GM23248 (cell line): ENCODE measurements at regions not wholly inside any gene's neighbourhood (a gene's known extent, or its start where the extent isn't known, plus 50 kb on each side); places are given as distances from the start of the nearest gene placed in this dataset.

Source experiments
- EZH2 ChIP-seq: fragments of 200-600 bp; sonication (generic); IDR thresholded peaks from 2 replicates; pipeline ENCODE4 v1.6.1; 2018; ENCODE audit warnings: antibody characterized with exemption, mild to moderate bottlenecking; ENCODE audit not compliant: insufficient read depth, poor library complexity, severe bottlenecking
- EZH2phosphoT487 ChIP-seq: fragments of 200-600 bp; sonication (generic); IDR thresholded peaks from 2 replicates; pipeline ENCODE4 v1.6.1; 2018; ENCODE audit warnings: antibody characterized with exemption, moderate library complexity, mild to moderate bottlenecking, low read depth; ENCODE audit not compliant: insufficient read depth

DNA sequence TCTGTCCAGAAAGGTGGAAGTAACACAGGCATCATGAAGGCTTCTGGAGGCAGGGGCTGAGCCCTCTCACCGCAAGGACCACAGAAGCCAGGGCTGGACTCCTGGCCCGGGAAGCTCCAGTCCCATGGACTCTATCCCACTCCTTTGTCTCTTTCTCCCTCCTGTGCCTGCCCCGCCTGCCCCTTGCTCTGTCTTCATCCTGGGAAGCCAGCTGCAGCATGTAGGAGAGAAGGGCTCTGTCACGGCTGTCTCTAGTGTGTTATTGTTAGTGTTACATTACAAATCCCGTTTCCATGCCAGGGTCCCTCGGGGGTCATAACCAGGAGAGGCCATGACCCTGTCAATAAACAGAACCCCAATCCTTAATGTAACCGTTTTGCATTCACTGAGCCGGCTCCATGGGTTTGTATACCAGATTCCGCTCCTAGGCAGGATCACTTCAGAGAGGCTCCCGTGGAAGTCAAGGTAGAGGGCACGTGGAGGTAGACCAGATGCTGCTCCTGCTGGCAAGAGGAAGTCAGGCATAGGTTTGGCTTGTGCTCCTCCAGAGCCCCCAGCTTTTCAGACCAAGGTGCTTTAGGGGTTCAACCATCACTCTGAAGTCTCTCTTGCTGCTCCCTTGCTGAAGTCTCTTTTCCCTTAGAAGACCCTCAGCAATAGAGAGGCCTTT lies 293.2 kb downstream of the ETS1 start:
- TF ChIP-seq EZH2 (no peak), EZH2phosphoT487 (no peak)
